A673 (cell line): ENCODE measurements at regions not wholly inside any gene's neighbourhood (a gene's known extent, or its start where the extent isn't known, plus 50 kb on each side); places are given as distances from the start of the nearest gene placed in this dataset.

Experiments
- CTCF ChIP-seq: fragments of 300-800, 200-600 bp; sonication (generic); conservative IDR thresholded peaks from 2 replicates; pipeline ENCODE4 v1.5.1; 2017; ENCODE audit warnings: low read depth, mild to moderate bottlenecking, antibody characterized with exemption, low read length, moderate library complexity, mixed read lengths
- EZH2 ChIP-seq: fragments of 200-600 bp; sonication (generic); IDR thresholded peaks from 2 replicates; pipeline ENCODE4 v1.6.1; 2017; ENCODE audit warnings: borderline replicate concordance, low read depth, mild to moderate bottlenecking, mixed read lengths, antibody characterized with exemption, low read length; ENCODE audit not compliant: poor library complexity, severe bottlenecking

- TF ChIP-seq CTCF (no peak), EZH2 (no peak)
Measured at GRCh38 chr2:47234456-47234855, 58.1 kb upstream of the CALM2 start.
